Activated CD8-positive, alpha-beta memory T cell treated with anti-CD3 and anti-CD28 coated beads, Interleukin-2, amount 50 U/mL, for 24 hours (primary cell): ENCODE measurements at regions not wholly inside any gene's neighbourhood (a gene's known extent, or its start where the extent isn't known, plus 50 kb on each side); places are given as distances from the start of the nearest gene placed in this dataset.

Source experiments
- DNase-seq: peaks from one replicate; pipeline ENCODE4 v3.0.0-alpha.2; 2020; ENCODE audit errors: extremely low read depth

- DNase-seq = no peak
Measured at GRCh38 chr19:28977826-28978225, 235.1 kb downstream of the UQCRFS1 start.

DNA sequence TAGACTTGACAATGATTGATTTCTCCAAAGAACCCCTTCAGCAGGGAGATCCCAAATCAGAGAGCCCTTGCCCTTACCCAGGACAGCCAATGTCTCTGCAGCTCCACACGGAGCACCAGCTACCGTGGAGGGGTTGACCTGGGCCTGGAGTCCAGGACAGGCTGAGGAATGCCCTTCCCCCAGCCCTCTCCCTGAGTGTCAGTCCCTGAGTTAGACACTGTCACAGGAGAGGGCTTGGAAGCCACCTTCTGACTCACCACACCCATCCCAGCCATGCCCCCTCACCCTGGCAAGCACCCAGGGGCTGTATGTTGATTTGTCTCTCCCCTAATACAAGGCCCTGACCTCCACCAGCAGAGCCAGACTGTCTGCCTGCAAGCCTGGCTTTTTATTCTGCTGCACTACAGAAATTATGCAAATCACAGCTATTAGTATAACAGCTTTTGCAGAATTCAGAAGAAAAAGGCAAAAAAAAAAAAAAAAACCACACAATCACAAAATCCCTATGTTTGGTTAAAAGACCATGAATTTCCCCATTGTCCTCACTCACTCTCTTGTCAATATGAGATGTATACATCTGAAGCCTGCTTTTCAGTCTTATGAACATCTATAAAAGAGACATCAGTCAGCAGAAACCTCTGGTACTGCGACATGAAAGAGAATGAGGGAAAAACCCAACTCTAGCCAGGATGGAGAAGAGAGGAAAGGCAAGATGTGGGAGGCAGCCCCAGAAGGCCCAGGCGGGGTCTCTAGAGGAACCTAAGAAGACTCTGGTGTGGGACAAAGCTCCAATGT, 240.7 kb downstream of the UQCRFS1 start:
- DNase-seq = no peak

DNA sequence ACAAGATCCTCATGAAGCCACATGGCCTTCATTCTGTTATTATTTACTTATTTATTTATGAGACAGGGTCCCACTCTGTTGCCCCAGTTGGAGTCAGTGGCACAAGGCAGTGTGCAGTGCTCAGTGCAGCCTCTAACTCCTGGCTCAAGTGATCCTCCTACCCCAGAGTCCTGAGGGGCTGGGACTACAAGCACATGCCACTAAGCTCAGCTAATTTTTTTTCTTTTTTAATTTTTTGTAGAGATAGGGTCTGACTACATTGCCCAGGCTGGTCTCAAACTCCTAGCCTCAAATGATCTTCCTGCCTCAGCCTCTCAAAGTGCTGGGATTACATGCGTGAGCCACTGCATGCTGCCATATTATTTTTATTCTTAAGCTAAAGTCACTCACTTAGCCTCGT, 241.4 kb downstream of the UQCRFS1 start:
- DNase-seq = no peak

GRCh38 chr19:28971049-28971448, 241.9 kb downstream of the UQCRFS1 start:
- no peak for DNase-seq

DNA sequence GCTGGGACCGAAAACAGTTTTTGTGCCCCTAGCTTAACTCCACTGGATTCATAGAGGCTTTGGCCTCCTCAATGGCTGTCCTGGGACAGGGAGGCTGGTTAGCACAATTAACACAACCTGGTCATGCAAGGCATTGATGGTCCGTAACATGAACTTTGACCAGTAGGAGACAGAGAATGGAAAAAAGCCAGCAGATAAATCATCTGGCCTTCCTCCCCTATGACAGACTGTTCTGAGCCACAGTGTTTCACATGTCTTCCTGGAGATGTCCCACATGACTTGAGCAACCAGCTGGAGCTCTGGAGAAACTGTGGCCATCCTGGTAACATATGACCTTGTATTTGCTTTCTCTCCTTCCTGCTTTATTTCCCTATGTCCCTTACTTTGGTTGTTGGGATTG, 244.2 kb downstream of the UQCRFS1 start:
- no peak for DNase-seq

DNA sequence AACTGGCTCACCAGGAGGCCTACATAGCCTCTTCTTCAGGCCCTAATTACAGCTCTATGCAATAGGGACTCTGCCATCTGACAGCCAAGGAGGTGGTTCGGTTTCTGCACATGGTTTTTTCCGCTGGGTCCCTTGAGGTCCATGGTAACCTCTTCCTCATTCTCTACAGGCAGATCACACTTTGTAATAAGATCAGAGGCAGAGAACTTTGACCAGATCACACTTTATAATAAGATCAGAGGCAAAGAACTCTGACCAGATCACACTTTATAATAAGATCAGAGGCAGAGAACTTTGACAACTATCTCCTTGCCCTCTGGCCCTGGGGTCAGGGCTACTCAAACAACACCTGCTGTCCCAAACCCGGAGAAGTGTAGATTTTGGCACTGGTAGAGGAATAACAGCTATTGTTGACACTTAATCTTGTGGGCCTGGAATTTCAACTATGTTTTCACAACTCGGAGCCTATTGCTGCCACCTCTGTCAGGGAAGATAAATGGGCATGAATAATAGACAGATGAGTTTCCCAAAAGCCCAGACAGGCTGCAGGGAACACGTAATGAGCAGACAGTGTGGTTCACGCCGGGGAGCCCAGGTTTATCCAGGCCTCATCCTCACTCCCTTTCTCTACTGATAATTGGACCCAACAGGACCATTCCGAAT, 246.1 kb downstream of the UQCRFS1 start:
- DNase-seq = no peak

GRCh38 chr19:28964500-28964899, 248.5 kb downstream of the UQCRFS1 start:
- DNase-seq = no peak

GRCh38 chr19:28963486-28964250, 249.3 kb downstream of the UQCRFS1 start:
- DNase-seq = no peak

GRCh38 chr19:28961772-28962500, 251.0 kb downstream of the UQCRFS1 start:
- DNase-seq = no peak

DNA sequence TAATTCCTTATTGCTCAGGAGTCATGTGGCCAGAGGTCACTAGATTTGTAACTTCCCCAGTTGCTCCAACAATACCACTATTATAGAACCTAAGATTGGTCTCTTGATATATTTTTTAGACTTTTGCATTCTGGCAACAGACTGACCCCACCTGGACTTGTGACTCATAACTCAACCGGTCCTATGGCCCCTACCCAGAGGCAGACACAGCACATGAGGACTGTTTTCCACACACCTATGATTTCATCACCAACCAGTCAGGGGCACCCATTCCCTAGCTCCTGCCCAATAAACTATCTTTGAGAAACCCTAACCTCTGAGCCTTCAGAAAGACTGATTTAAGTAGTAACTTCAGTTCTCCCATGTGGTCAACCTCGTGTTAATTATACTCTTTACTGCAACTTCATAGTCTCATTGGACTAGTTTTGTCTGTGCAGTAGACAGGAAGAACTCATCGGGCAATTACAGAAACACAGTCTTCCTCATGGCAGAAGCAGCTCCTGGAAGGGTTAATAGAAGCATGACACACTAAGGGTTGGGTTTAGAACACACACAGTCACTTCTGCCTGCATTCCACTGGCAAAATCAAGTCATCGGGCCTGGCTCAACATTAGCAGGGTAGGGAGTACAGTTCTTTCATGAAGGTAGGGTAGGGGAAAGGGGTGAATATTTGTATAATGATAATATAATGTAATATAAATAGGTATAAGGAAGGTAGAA, 251.8 kb downstream of the UQCRFS1 start:
- no peak for DNase-seq

DNA sequence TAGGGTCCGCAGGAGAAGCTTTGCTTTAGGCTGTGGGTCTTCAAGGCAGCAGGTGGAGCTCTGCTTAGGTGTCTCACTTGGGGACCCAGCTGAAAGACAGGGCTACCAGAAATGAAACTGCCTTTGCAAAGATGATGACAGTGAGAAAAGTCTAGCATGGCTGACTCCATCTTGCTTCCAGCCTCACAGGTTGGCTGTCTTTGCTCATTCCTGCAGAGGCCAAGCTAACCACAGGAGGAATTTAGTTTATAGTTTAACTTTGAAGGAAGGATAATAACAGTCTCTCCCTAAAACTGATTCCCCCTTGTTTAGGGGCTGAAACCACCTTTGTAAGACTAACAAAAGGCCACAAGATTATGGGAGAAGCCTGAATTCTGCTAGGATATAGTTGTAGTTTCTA, 252.4 kb downstream of the UQCRFS1 start:
- no peak for DNase-seq

DNA sequence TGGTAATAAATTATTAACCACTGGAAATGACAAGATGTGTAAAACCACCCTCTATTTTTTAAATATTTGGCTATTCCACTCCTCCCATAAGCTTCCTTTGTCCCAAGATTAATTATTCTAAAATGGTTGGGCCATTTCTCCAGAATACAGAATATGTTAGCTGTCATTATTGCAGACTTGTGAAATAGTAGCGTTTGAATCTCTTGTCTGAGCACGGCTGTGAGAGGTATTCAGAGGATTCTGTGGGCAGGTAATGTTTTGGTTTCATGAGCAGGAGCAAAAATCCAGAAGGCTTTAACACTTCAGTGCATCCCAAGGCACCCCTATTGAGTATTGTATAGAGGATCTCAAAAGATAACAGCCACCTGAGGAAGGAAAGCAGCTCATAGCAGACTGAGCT, 256.0 kb downstream of the UQCRFS1 start:
- DNase-seq = no peak

GRCh38 chr19:28956421-28956820, 256.5 kb downstream of the UQCRFS1 start:
- no peak for DNase-seq

DNA sequence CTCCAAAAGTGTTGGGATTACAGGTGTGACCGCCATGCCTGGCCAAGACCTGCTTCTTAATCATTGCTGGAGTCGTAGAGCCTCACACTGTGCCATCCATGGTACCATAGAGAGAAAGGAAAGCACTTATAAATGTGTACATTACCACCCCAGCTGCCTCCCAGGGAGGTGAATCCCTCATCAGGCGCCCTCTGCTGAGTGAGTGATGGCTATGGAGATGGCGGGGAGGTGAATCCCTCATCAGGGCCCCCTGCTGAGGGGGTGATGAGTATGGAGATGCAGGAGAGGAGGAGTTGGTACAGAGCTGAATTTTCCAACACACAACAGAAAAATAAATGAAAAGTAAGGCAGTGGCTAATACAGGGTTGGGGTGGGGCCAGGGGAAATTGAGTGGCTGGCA, 263.4 kb downstream of the UQCRFS1 start:
- no peak for DNase-seq

DNA sequence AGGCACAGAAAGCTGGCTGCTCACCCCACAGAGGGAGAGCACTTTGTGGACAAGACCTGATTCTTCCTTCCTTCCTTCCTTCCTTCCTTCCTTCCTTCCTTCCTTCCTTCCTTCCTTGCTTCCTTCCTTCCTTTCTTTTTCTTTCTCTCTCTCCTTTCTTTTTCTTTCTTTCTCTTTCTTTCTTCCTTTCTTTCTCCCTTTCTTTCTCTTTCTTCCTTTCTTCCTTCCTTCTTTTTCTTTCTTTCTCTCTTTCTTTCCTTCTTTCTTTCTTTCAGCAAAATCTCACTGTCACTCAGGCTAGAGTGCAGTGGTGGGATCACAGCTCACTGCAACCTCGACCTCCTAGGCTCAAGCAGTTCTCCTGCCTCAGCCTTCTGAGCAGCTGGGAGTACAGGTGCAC, 263.9 kb downstream of the UQCRFS1 start:
- no peak for DNase-seq

GRCh38 chr19:28948566-28948965, 264.4 kb downstream of the UQCRFS1 start:
- no peak for DNase-seq

DNA sequence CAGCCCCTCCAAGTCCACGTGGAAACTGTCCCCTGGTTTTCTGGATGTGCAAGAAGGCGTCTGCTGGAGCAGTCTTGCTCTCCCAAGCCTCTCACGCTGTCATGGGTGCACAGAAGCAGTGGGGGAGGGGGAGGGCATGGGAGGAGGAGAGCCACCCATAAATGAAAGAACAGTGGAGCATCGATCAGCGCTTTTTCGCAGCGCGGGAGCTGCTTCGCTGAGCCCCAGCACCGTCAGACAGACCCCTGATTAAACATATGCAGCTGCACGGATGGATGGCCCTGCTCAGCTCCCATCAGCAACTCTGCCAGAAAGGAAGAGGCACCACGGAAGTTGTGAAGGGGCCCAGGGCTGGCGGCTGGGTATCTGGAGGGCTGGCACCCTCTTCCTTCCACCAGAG, 264.9 kb downstream of the UQCRFS1 start:
- no peak for DNase-seq

DNA sequence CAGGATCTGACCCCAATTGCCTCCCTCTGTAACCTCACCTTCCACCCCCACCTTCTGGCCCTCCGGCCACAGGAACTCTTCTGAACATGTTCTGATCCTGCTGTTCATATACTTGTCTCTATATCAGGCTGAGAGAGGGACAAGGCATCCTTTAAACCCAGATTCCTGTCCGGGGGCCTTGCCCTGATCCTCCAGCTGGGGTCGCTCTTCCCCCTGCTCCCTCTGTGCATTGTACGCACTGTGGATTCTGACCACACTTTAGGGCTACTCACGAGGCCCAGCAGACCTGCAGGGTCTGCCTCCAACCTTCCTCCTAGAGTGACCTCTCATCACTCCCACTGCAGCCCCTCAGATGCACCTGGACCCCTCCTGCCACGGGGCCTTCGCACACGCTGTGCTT, 269.3 kb downstream of the UQCRFS1 start:
- DNase-seq = no peak

DNA sequence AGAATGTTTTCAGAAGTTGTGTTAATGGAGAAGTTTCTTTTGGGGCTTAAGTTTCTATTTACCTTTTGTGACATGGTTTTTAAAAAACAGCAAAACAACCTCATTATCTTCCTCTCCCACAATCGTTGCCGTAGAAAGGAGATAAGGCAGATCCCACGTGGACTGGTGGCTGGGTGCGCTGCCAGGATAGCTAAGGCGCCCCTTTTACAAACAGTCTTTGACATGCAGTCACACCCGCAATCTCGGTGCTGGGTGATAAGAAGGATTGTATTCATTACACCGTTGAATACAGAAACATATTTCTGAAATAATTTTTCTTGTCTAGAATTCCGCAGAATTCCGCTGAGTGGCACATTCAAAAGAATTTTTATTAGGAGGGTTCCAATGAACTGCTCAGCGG, 271.1 kb downstream of the UQCRFS1 start:
- DNase-seq = no peak

GRCh38 chr19:28940751-28941500, 272.0 kb downstream of the UQCRFS1 start:
- no peak for DNase-seq

DNA sequence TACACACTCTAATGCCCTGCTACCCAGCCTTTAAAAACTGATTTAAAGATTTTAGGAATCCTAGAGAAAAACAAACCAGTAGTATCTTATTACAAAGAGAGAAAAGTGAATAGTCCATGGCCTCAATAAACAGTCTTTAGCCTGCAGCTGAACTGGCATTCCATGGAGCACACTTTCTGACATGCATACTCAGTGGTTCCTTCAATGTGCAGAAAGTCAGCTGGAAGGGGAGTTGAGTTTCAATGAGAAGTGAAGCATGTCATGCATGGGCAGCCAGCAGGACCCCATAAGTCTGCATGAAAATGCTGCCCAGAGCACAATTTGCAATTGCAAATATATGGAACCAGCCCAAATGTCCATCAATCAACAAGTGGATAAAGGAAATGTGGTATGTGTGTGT, 273.7 kb downstream of the UQCRFS1 start:
- DNase-seq = no peak
